HG03521 (cell line): ENCODE measurements at regions not wholly inside any gene's neighbourhood (a gene's known extent, or its start where the extent isn't known, plus 50 kb on each side); places are given as distances from the start of the nearest gene placed in this dataset.
"Not testable (repeated sequence)": the region's sequence is repeated elsewhere in the genome, so short reads cannot be mapped to it uniquely, and the experiment has no call there.

ENCODE experiments used
- ATAC-seq: cut with Tn5 transposase; IDR thresholded peaks from one replicate; pipeline ENCODE4 v1.9.1; 2021; ENCODE audit warnings: mild to moderate bottlenecking, moderate library complexity; ENCODE audit not compliant: unreplicated experiment

DNA sequence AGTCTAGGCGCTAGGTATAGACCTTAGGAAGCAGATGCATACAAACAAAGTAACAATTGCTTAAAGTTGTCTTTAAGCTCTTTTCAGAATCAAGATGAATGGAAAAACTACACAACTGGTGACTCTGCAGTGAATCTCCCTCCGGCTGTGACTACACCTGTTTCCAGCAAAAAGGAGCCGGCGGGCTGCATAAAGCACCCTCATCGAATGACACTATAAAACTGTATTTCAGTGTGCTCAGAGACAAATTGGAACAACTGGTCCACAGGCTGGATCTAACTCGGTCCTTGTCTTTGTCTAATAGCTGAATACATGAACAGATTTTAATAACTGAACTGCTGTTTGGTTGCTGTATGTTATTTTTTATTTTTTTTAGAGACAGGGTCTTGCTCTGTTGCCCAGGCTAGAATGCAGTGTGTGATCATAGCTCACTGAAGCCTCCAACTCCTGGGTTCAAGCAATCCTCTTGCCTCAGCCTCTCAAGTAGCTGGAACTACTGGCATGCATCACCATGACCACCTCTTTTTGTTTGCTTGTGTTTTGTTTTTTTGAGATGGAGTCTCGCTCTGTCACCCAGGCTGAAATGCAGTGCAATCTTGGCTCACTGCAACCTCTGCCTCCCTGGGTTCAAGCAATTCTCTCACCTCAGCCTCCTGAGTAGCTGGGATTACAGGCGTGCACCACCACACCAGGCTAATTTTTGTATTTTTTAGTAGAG lies 64.2 kb upstream of the SVIL start:
- no peak for ATAC-seq

DNA sequence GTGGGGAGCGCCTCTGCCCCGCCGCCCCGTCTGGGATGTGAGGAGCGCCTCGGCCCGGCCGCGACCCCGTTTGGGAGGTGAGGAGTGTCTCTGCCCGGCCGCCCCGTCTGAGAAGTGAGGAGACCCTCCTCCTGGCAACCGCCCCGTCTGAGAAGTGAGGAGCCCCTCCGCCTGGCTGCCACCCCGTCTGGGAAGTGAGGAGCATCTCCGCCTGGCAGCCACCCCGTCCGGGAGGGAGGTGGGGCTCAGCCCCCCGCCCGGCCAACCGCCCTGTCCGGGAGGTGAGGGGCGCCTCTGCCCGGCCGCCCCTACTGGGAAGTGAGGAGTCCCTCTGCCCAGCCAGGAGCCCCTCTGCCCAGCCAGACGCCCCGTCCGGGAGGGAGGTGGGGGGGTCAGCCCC lies 61.8 kb upstream of the SVIL start:
- not testable (repeated sequence) for ATAC-seq

DNA sequence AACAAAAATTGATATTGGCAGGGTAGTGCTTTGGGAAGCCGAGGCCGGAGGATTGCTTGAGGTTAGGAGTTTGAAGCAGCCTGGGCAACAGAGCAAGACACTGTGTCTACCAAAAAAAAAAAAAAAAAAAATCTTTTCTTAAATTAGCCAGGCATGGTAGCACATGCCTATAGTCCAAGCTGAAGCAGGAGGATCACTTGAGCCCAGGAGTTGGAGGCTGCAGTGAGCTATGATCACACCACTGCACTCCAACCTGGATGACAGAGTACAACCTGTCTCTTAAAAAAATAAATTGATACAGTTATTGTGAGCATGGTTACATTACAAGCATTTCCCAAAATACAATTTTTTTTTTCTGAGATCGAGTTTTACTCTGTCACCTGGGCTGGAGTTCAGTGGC lies 59.4 kb upstream of the SVIL start:
- no peak for ATAC-seq

- ATAC-seq = no peak
Measured at GRCh38 chr10:29692121-29692539, 57.4 kb upstream of the SVIL start.

DNA sequence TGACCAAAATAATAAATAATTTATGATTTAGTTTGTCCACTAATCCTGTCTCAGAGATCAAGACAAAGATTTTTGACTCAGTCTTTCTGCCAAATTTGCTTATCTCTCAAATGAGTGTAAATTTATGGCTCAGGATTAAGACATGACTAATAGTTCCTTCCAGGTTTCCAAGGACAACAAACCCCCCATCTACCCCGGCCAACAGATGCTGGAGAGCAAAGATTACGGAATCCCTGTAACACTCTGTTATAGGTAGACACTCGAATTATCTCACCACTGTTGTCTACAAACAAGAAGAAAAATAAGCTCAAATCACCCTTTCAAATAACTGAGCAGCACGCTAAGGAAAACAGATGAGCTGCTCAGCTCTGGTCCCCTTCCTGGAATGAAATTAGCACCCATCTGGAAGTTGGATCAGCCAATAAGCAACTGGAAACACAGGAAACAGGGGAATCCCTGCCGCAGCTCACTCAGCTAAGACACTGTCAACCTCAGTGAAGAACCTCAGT lies 56.8 kb upstream of the SVIL start:
- ATAC-seq = no peak

- no peak for ATAC-seq
Measured at GRCh38 chr10:29689001-29689400, 54.2 kb upstream of the SVIL start.

DNA sequence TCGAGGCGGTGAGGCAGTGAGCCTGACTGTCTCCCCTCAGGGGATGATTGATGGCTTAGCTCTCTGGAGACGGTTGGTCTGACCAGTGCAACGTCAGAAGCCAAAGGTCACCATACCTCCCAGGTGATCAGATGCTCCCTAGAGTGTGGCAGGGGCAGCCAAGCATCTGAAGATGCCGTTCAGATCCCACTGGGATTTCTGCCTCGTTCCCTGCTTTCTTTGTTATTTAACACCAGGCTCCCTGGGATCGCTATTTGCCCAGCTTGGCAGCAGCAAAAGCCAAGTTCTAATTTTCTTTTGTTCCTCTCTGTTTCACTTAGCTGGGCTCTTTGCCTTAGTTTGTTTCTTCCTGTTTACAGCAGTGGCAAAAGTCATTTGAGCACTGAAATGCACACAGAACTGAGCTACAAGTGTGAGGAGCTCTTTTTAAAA lies 53.5 kb upstream of the SVIL start:
- ATAC-seq = no peak

DNA sequence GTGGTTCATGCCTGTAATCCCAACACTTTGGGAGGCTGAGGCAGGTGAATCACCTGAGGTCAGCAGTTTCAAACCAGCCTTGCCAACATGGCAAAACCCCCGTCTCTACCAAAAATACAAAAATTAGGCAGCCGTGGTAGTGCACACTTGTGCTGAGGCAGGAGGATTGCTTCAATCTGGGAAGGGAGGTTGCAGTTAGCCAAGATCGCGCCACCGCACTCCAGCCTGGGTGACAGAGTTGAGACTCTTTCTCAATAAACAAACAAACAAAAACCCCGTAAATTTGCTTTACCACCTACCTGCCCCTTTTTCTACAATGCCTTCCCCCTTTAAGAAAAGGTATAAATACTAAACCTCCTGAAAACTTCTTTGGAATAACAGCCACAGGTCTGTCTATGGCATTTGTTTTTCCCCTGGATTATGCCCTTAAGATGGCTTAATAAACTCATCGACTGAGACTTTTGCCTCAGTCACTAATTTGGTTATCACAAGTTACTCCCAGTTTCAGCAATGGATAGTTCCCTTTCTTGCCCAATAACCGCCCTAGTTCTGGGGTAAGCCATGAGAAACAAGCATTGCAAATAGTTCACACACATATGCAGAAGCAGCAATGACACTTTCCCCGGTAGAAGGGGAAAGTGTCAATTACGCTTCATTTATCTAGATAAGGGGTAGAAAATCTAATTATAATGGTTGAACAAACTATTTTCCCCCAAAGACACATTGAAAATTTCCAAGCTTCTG lies 52.8 kb upstream of the SVIL start:
- ATAC-seq = no peak

- ATAC-seq = no peak
Measured at GRCh38 chr10:29685506-29685905, 50.7 kb upstream of the SVIL start.
